Activated CD8-positive, alpha-beta memory T cell treated with anti-CD3 and anti-CD28 coated beads for 36 hours (primary cell): ENCODE measurements at regions not wholly inside any gene's neighbourhood (a gene's known extent, or its start where the extent isn't known, plus 50 kb on each side); places are given as distances from the start of the nearest gene placed in this dataset.

Experiments used
- CTCF ChIA-PET: fragments of 350-600 bp; sonication (Branson Sonifier 250); formaldehyde crosslinking; loops from one replicate; lab custom pipeline; 2021; ENCODE audit warnings: antibody characterized with exemption; lab: Charles Lee
- POLR2A ChIA-PET: fragments of 350-600 bp; sonication (Branson Sonifier 250); formaldehyde crosslinking; loops from one replicate; lab custom pipeline; 2021; ENCODE audit warnings: antibody characterized with exemption; lab: Charles Lee

DNA sequence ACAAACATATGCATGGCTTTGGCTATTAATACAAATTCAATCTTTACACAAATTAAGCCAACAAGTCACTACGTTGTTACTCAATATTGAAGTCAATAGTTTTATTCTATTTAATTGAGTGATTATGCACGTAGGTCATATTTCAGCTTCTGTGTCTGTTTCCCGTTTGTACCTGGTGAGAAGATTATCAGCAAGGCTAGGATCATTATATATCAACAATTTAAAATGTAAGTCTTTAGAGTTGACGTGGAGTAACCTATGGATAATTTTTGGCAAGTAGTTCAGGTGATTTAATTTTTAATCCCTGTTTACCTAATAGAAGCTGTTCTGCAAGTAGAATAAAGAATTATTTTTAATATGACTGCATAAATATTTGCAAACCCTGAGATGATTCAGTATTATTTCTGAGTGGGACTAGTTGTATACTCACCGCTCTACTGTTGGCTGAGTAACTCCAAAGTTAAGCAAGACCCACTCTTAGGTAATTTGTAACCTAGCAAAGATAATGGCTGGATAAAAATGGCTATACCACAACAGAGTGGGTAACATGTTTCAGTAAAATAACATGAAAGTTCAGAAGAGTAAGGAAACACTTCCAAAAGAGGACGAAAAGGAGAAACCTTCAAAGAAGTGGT lies 161.0 kb downstream of the HGF start:
- CTCF ChIA-PET, result no interaction called here

DNA sequence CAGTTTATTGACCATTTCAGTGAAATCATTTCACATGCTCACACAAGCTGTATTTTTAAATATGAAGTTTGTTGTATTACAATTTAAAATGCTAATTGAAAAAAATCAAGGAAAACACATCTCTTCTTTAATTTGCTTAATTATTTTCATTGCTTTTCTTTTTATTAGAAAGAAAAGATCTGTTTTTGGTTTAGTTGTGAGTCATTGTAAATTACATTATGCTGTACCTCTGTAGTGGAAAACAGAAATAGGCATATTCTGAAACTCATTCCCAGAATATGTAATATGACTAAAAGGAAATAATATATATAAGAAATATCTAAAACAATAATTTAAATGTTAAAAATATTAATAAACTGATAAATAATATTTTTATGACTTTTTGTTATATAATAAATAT lies 161.9 kb downstream of the HGF start:
- ChIA-PET POLR2A (no interaction called here), CTCF (no interaction called here)

More for the DNA sequence above, 161.0 kb downstream of the HGF start:
- POLR2A ChIA-PET, result no interaction called here

DNA sequence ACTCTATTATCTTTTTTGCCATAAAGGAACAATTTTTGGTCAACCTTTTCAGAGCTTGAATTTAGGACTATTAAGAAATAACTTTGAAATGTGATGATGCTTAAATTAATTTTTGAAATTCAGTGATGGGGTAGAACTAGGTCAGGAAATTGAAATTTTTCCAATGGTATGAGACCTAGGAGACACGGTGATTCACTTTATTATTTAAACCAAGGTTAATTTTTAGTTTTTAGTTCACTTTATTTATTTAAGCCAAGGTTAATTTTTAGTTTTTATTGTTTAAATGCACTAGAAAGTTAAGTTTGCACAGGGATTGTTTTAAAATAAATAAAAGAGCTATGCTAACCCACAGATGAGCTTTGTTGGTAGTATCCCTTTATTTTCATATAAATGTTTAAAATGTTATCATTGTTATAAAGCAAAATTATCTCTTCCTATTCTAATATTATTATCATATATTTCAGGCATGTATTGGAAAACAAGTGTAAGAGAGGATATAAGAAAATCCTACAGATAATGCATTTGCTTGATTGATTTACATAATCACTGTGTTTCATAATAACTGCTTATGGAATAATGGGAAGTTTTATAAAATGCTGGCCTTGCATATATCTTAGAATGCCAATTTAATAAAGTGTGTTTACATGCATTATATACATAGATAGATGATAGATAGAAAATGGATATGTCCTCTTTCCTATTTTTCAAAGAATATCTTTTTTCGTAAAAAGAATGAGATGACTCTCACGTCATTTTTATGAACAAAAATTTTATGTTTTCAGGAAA lies 163.6 kb downstream of the HGF start:
- CTCF ChIA-PET, result no interaction called here
- POLR2A ChIA-PET, result no interaction called here

DNA sequence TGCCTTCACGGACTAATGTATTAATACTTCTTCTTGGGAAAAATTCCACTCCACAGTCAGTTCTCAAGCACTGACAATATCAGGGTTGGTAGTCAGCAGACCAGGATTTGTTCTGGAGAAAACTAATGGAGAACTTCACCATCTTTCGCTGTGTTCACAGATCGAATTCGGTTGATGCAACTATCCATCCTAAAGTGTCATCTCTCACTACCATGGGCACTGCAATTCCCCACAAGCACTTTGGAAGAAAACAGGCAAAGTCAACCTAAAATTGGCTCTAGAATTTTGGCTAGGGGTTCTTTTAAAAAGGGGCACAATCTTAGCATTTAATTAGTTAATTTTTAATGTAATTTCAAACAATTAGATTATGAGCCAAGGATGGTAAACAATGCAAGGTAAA lies 164.4 kb downstream of the HGF start:
- CTCF ChIA-PET, result no interaction called here
- POLR2A ChIA-PET, result no interaction called here

DNA sequence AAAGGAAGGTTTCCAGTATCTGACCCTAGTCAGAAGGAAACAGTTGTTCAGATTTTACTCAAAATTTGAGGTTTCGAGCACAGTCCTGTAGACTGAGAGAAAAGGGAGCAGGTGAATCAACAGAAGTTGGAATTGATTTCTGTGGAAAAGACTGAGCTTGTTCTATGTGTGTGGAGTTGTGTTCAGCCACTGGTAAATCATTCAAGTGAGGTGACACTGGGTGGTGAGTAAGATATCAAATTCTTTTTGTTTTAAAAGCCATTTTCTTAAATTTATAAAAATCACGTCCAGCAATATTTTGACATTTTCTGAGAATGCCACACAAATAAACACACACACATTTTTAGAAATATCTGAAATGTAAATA lies 165.1 kb downstream of the HGF start:
- ChIA-PET POLR2A (no interaction called here), CTCF (no interaction called here)

DNA sequence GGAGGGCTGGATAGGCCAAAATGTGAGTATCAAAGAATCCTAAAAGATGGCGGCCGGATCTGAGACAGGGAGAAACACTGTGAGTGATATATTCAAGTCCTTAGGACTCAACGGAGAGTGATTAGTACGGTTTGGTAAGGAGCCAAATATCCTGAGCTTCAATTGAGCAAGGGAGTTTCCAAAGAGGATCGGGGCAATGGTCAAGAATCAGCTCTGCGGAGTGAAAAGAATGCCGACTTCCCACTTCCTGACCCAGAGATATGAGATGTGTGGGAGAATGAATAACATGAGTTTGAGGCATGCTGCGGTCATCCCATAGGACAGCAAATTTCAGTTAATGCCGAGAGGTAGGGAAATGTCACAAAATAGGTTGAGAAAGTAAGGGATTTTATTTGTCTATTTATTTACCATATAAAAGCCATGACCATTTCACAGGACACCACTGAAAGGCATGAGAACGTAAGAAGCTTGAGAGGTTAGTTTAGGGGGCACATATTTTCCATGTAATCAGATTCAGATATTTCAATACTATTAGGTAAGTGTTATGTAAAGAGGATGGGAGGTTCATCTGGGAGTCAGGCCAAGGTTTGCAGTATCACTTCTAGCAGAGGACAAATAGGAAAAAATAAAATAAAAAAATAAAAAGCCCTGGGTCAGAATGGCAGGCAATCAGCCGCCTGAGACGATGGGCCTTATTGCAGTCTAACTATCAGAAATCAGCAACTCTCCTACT lies 165.6 kb downstream of the HGF start:
- CTCF ChIA-PET, result no interaction called here
- POLR2A ChIA-PET, result no interaction called here

DNA sequence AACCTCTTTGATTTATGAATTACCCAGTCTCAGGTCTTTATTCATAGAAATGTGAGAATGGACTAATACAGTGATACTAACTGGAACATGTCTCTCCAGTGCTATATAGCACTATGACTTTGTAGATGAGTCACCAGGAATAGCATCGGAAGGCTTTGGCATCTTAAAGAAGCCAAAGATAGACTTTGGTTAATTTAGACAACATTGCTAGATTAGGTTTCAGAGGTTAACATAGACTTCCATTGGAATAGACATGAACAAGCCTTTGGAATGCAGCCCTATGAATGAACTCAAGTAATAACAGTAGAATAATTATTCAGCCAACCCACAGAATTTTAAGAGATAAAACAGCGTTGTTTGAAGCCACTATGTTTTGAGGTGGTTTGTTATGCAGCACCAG lies 169.2 kb downstream of the HGF start:
- ChIA-PET POLR2A (no interaction called here), CTCF (no interaction called here)

DNA sequence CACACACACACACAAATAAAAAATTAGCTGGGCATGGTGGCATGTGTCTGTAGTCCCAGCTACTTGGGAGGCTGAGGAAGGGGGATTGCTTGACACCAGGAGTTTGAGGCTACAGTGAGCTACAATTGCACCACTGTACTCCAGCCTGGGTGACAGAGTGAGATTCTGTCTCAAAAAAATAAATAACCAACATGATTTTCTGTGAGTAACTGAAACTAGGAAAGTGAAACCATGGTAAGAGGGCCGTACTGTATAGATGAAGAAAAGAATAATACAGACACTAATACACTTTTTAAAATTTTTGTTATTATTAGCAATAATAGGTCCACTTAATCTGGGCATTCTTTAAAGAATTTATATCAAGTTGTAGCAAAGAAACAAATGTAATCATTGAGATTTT lies 170.9 kb downstream of the HGF start:
- CTCF ChIA-PET, result no interaction called here
- POLR2A ChIA-PET, result no interaction called here

DNA sequence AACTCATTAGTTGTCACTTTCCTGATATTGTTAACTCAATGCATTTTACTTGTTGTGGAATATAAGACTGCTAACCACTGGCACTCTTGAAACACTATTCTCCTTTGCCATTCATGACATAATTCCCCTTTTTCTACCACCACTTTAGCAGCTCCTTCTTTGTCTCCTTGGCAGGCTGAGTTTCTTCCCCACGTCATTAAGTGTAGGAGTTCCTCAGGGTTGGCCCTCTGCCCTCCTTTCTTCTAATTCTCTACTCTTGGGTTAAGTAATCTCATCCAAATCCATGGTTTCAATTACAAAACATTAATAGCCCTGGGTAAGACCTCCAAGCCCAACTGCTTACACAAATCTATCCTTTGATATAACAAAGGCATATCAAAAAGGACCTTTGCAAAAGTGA lies 175.1 kb downstream of the HGF start:
- POLR2A ChIA-PET, result no interaction called here
- CTCF ChIA-PET, result no interaction called here

DNA sequence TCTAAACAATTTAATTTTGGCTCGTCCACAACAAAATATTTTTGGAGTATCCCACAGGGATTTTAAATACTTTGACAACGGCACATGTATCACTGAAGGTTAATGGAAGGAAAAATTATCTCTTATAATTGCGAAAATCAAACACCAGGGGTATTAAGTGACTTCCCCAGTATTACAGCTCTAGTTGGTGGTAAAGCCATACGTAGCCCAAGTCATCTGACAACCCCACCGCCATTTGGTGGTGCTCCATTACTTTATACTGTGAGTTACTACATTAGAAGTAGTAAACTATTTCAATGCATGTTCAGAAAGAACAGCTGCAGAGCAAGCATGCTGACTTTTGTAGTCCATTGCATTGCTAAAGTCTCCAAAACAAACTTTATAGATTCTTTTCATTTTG lies 179.7 kb downstream of the HGF start:
- ChIA-PET CTCF (no interaction called here), POLR2A (no interaction called here)

DNA sequence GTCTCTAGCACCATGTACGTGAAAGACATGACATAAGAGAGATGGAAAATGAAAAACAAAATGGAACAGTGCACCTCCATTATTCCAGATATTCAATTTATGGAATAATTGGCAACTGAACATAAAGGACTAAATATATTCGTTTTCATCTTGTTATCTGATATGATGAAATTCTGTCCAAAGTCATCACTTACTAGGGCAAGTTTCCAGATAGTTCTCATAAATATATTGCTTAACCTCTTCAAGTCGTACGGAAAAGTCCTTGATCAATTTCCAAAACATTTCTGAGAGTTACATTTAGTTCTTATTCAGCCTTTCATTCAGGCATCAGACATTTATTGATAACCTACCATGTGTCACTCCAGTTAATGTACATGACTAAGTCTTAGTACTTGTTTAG lies 185.2 kb downstream of the HGF start:
- ChIA-PET CTCF (no interaction called here), POLR2A (no interaction called here)

DNA sequence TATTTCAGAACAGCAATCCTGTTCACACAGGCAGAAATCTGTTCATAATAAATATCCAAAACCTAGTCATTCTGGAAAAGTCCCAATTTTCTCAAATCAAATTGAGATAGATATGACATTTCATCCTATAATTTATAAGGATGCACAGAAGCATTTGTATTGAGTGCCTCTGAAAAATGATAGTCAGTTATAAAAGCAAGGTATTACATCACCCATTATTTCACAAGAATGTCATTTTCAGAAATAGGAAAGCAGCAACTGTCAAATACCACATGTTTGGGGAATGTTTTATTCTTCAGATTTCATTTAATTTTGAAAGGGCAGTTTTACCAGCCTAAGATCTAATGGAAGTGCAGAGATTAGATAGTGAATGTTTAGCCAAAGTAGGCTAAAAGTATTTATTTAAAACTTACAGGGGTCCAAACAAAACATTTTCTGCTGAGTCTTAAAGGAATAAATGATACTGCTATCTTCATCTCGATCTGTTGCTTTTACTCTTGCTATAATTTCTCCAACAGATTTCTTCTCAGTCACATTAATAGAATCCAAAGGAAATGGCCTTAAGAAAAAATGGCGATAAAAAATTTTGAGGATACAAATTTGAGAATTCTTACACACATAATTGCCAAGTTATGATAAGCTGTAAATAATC lies 185.8 kb downstream of the HGF start:
- ChIA-PET POLR2A (no interaction called here), CTCF (no interaction called here)

DNA sequence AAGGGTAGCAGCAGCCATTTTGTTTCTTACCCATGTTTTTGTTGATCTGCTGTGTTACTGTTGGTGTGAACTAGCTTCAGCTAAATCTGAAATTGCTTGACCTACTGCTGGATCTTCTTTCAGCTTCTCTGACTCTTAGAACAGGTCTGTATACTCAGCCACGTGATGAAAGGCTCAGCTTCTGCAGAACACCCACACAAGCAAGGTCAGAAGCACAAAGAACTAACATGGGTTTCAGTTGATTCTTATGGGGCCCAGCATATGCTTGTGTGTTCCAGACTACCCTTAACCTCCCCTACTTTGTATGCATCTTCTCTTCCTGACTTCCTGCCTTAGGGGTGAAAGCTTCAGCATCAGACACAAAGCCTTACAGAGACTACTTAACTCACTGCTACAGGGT lies 186.8 kb downstream of the HGF start:
- CTCF ChIA-PET, result no interaction called here
- POLR2A ChIA-PET, result no interaction called here

DNA sequence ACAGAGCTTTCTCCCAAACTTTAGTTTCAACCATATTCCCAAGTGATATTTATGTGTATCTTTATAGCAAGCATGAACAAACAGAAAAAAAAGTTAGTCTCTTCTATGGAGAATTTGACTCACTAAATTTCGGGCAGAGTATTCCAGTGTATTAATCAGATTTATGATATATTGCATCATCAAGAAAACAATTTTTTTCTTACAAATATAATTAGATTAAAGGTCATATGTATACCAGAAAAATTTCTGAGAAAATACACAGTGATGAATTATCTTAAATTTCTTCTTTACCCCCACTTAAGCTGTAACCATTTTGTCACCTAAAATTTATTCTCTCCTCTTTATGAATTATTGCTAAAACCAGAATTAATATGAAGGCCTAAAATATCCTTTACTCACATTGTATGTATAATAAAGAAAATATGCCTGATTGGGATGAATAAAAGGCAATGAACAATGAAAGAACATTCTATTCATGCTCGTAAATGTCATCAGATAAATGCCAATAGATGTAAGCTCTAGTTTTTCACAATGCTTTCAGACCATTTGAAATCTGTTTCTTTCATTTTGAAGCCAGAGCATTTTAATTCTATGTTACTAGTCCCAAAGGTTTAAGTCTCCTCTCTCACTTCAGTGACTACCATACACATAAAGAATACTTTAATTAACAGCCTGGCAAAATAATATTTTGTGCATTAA lies 192.1 kb downstream of the HGF start:
- CTCF ChIA-PET, result no interaction called here
- POLR2A ChIA-PET, result no interaction called here

DNA sequence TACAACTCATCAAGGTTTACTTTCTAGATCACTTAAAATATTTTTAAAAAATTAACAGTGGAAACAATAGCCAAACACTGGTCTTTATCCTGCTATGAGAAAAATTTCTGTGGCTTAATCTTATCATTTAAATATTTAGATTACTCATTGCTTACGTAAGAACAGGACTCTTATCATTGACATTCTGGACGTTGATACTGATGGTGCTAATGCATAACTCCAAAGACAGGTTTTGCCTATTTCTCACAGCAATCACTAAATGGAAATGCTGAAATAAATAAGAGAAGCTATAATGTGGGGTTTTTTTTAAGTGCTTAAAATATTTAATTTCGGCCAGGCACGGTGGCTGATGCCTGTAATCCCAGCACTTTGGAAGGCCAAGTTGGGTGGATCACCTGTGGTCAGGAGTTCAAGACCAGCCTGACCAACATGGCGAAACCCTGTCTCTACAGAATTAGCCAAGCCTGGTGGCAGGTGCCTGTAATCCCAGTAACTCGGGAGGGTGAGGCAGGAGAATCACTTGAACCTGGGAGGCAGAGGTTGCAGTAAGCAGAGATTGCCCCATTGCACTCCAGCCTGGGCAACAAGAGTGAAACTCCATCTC lies 195.0 kb downstream of the HGF start:
- POLR2A ChIA-PET, result no interaction called here
- CTCF ChIA-PET, result no interaction called here

DNA sequence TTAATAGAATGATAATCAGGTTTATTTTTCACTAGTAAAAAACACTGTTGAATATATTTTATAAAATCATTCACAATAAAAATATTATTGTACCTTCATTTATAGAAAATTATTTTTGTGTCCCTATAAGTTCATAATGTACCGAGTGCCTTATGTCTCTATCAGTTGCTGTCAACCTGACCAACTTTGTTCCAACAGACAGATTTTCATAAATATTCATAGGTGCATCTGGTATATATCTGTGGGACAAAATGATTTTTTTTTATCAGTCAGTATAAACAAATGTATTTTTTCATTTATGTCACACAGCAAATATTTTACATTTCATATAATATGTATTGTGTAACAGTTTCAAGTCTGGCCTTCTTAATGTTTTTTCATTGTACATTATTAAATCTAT lies 195.9 kb downstream of the HGF start:
- POLR2A ChIA-PET, result no interaction called here
- CTCF ChIA-PET, result no interaction called here

DNA sequence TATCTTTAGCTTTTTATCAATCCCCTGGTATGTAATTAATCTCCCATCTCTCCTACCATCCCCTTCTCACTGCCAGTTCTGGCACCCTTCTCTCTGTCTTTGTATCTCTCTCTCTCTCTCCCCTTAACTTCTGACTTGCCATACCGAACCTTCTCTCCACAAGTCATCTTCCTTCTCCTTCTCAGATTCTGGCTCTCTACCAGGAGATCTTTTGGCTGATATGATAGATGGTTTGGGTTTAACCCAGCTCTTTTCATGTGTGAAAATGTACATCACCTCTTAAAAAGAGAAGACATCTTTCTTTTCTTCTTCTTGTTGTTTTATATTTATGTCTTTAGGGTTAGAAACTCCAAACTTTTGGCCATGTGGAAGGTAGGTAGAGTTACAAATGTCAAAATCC lies 196.7 kb downstream of the HGF start:
- ChIA-PET CTCF (no interaction called here), POLR2A (no interaction called here)

DNA sequence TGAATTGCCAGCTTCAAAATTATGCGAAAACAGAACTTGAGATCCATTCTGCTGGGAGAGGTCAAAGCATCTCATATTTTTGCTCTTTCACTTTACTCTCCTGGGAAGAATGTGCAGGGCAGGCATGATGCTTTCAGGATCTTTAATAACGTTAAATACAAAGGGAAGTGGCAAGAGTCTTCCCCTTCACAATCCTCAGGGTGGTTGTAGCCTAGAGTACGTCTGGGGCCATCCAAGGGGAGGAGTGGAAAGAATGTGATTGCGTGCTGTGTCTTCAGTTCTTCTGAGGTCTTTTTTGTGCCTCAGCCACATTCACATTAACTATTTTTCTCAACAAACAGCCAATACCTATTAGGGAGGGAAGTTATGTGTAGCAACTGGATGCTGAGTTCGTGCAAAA lies 207.3 kb downstream of the HGF start:
- ChIA-PET CTCF (no interaction called here), POLR2A (no interaction called here)

DNA sequence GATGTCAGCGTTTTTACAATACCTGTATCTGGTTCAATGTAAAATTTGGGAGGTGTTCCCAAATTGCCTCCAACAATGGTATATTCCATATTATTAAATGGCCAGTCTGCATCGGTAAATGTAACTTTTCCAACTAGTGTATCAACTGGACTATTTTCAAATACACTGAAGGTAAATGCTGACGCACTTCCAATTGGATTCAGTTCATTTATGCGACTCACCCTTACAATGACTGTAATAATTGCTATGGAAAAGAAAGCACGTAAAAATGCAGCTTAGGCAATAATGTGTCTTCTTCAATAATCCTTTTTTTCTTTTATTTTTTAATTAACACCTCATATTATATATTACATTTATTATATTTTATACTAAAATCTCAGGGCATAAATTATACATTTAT lies 209.1 kb downstream of the HGF start:
- POLR2A ChIA-PET, result no interaction called here
- CTCF ChIA-PET, result no interaction called here
